Stimulated activated CD4-positive, alpha-beta T cell treated with anti-CD3 and anti-CD28 coated beads, Interleukin-12 subunit alpha, Interleukin-12 subunit beta, amount 100 ng/mL, for 24 hours (primary cell): ENCODE measurements at regions not wholly inside any gene's neighbourhood (a gene's known extent, or its start where the extent isn't known, plus 50 kb on each side); places are given as distances from the start of the nearest gene placed in this dataset.

Source experiments
- DNase-seq, 2 experiments: peaks; one replicate each; pipeline ENCODE4 v3.0.0-alpha.2; 2020; ENCODE audit warnings: low read depth in 2 of 2

DNA sequence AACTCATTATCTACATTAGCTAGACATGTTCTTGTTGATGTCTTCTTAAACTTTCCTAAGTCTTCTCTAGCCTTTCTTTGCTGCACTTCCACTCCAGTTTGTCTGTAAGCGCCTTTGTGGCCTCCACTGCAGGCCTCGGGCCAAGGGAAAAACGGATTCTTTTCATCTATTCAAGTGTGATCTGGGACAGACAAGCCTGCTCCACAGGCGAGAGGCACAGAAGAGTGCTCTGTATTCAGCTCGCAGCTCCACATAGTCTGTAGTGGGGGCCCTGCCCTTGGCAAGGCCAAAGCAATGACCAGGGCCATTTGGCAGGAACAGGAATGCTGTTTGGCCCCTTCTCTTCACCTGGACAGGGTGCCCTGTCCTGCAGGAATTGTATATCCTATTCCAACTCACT lies 84.1 kb upstream of the BARX2 start:
- no peak for DNase-seq

DNA sequence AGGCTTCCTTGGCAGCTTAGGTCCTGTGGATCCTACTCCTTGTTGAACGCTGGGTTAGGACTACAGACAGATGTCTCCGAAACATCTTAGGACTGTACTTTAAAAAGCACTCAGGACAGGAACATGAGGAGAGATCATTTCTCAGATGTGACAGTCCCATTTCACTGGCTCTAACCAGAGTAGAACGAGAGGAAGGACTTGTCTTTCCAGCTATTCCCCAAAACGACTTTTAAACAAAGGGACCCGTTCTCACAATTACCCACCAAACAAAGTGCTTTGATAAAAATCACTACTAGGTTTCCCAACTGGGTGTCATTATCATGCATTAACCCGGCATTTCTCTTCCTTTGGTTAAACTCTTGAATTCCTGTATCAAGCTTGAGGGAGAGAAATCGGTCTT lies 84.7 kb upstream of the BARX2 start:
- no peak for DNase-seq

DNA sequence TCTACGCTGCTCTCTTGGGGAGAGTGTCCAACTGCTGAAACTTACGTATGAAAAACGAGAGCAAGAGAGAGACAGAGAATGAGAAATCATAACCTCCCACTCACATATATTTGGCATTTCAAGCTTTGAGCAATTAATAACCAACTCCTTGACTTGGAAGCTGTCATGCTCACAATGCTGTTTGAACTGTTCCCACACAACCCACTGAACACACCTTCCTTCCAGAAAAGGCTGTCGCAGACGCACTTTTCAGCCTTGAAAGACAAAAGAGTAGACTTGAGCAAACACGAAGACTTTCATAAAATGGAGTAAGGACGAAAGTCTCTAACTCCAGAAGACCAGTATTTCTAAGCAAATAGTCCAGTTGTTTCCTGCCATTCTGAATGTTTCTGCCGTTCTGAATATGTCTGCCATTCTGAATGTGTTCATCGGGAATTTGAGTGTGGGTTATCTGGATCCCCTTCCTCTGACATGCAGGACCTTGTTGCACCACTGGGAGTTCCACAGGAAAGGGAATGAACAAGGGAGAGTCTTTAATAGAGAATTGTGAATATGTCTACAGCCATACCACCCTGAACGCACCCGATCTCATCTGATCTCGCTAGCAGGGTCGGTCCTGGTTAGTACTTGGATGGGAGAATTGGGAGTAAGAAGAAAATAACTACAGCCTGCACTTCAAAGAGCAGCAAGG lies 86.2 kb upstream of the BARX2 start:
- DNase-seq: no peak

DNA sequence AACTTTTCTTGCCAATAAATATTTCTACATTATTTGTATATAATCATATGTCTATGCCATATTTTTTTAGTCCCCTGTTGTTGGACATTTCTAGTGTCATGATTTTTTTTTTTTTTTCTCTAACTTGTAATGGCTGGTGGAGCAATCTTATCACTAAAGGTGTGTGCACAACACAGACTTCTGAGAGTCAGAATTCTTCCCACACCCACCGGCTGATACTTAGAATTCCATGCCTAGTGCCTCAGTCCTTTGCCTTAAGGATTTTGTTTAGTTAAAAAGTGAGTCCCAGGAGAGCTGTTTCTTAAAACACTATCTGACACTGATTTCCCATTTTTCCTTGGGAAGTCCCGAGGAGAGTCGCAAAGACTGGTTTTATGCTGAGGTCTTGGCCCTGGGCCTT lies 87.7 kb upstream of the BARX2 start:
- no peak for DNase-seq

DNA sequence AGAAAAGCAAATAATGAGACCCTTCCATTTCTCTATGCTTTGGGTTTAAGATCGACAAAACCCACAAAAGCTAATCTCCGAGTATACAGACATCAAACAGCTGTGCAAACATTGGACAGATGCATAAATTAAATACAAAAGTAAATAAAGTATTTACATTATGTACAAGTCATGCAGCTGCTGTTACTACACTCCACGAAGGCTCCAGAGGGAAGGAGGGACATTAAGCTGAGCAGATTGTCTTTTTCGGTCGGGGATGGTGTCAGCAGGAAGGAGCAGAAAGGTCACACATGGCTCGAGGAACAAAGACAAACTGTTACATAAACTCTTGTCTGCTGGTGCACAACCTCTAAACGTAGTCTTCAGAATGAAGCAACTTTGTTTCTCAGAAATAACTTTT lies 88.8 kb upstream of the BARX2 start:
- DNase-seq: no peak

DNA sequence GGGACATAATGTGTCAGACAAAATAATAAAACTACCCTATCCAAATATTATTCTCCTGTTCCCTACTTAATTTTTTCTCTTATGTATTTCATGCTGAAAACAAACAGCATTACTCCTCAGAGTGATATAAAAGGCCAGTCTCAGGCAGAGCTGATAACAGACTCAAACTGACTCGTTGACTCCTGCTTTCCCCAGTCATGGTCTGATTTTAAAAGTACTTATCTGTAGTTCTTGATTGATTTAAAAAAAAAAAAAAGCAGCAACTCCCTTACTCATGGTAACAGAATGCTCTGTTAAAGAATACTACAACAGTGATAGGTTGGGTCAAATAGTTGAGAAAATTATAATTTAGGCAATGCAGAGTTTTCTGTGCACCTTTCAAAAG lies 90.3 kb upstream of the BARX2 start:
- DNase-seq: no peak

DNA sequence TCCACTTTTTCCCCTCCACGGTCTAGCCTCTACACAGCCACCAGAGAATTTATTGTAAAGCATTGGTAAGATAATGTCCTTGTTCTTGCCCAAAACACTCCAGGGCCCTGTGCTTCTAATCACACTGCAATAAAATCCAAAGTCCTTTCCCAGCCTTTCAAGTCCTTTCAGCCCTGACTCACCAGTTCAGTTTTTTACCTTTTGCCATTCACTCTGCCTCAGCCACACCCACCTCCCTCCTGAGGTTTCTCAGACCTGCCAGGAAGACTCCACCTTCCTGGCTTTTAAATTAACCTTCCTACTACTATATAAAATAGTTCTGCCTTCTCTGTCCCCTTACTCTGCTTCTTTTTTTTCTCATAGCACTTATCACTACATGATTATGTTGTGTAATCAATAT lies 91.0 kb upstream of the ARHGAP32 start:
- no peak for DNase-seq

DNA sequence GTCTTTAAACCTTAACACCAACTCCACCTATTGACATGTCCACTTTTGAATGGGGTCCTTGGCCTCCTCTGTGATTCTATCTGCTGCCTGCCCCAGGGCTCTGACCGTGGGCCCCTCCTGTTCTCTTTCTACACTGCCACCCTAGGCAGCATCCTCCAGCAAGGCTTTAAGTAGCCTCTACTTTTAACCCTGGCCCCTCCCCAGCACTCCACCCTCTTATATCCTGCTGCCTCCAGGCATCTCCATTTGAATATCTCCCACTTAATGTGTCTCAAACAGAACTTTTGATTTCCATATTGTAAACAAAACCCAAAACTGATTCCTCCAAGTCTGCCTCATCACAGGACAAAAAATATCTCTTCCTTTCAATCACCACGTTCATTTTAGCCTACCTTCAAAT lies 90.5 kb upstream of the ARHGAP32 start:
- no peak for DNase-seq

DNA sequence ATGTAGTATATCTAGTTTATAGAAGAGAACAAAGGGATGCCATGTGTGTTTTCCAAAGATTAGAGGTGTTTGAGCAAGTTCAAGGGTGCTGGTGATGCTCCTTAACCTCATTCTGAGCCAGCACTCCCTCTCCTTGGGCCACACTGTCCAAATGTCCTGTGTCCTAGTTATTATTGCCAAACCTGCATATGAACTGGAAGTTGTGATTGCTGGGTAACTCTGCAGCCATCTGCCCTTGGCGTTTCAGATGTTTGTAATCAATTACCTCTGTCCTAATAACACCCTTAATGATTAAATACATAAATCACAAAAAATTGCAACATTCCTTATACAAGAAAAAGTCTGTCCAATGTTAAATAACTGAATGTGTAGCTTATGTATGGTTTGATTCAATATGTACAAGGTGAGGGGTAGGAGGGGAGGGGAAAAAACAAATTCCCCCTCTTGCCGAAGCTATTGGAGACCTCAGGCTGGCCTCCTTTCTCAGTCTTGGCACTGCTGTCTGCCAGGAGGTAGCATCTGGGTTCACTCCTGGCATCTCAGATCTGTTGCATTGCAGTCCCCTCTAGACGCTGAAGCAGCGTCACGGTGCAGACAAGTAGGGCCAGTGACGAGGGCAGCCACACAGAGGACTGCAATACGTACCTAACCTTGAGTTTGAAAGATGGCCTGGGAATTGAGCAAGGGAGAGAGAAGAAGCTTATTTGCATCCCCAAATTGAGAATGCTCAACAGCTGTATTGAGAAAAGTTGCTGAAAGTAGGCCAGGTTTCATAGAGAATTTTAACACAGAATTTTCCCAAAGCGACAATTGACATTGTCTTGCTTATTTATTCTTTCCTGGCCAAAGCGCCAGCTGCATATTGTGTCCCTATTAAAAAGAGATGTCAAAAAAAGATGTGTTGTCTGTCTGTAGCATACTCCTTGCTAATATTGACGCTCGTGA lies 89.6 kb upstream of the ARHGAP32 start:
- DNase-seq: no peak

DNA sequence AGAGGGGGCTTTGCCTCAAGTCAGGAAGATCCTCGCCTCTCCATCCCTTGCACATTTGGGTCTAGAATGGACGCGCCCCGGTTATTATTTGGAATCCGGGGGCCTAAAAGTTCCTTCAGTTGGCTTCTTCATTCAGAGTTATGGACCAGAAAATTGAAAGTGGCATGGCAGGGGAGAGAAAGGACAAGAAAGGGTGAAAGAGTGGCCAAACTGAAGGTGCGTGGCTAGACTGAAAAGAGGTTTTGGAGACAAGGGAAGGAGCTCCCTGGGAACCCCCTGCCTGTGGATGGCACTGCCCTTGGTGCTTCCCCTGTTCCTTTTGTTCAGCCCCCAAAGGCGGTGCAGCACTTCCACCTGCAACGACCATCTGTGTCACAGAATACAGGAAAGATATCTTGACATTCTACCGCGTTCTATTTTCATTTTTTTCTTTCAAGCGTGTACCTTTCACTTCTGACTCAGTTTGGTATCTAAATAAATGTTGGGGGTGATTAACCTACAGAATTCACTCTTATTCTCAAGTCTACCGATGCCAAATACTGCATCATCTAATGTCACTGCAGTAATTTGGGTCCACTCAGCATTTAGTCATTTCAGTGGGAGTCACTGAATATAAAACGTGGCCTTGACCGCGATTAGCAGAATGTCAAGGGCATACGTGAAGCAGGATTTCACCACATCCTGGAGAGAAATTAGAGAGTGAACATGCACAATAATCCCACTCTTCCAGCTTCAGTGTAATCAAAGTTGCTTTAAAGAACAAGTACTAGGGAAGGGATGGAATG lies 88.1 kb upstream of the ARHGAP32 start:
- peak in 1 of 2 experiments; percentile 20 for DNase-seq

DNA sequence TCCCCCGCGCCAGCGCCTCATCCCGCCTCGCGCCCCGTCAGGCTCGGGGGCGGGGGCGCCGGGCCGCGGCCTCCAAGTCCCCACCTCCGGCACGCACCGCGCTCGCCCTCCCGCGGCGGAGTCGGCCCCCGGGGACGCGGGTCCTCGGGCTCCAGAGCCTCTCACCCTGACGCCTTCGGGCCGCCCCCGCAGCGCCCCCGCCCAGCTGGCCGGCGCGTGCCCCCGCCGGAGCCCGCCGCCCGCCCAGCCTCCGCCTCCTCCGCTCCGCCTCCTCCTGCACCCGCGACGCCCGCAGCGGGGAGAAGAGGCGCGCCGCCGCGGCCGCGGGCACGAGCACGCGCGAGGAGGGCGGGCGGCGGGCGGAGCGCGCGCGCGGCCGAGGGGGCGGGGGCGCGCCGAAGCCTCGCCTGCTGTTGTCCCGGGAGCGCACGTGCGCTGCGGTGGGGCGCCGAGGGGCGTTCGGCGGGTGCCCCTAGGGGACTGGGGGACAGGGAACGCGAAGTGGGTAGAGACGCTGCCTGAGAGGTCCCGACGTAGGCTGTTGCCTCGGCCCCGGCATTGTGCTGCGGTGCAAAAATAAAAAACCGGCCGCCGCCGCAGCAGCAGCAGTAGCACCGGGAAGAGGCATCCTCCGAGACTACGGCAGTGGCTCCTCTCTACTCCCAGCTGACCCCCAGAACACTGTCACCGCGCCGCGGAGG lies 87.4 kb upstream of the ARHGAP32 start:
- peak; percentile 38 to 49 for DNase-seq

DNA sequence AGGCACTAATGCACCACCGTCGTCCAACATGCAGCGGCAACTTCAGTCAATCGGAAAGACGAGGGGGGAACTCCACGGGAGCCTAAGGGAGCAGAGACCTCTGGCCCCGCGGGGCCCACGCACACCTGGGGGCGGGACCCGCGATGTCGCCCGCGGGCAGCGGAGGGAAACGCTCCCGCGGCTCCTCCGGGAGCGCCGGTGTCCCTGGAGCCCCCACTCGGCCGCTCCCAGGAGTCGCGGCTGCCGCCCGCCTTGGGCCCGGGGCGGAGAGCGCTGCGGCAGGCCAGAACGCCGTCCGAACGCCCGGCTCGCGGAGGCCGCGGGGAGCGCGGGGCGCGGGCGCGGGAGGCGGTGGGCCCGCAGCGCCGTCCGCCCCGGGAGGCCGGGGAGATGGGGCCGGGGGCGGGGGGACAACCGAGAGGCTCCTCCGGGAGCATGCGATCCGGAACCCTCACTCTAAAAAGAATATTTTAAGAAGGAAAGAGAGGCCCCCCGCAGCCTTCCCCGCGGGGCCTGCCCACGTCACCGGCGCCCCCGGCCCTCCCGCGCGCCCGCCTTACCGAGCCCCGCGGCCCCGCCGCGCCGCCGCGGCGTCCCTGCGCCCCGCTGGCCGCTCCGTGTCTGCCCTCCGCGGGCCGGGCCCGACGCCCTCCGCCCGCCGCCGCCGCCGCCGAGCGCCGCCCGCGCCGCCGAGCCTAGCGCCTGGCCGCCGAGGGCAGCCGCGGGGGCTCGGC lies 86.6 kb upstream of the ARHGAP32 start:
- no peak for DNase-seq

DNA sequence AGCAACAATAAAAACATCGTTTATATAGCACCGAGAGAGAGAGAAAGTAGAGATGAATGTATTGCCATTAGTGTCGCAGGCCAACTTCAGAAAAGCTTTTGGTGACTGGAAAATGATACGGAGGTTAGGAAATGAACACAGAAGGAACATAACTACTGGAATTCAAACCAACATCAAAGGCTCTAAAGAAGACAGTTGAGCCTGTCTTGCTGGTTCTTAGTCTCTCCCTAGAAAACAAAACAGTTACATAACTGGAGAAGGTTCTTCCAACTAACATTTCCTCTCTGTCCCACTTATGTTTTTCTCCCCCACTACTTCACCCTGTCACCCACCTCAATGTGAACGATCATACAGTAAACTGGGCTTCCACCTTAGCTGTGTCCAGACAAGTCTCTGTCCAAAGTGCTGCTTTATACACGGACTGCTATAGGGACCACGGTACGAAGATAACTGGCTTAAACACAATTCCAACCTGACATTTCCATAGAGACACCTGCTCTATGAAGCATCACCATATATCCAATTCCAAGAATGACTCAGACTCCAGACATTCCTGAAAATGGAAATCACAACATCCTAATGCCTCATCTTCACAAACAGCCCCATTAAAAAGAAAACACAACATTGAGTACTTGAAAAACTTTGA lies 85.2 kb upstream of the ARHGAP32 start:
- DNase-seq: no peak

DNA sequence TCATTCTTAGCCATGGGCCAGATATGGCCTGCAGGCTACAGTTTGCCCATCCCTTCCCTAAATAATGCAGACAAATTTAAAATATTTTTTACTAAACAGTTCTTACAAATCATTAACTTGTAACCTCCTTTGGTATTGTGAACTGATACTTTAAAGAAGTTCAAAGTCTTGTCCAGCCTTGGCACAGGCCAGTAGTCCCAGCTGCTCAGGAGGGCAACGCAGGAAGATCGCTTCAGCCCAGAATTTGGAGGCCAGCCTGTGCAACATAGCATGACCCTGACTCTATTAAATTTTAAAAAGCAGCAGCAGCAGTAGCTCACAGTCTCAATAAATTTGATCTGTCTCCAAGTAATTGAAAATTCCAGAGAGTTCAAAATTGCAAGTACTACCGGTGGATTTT lies 83.7 kb upstream of the ARHGAP32 start:
- DNase-seq: no peak

DNA sequence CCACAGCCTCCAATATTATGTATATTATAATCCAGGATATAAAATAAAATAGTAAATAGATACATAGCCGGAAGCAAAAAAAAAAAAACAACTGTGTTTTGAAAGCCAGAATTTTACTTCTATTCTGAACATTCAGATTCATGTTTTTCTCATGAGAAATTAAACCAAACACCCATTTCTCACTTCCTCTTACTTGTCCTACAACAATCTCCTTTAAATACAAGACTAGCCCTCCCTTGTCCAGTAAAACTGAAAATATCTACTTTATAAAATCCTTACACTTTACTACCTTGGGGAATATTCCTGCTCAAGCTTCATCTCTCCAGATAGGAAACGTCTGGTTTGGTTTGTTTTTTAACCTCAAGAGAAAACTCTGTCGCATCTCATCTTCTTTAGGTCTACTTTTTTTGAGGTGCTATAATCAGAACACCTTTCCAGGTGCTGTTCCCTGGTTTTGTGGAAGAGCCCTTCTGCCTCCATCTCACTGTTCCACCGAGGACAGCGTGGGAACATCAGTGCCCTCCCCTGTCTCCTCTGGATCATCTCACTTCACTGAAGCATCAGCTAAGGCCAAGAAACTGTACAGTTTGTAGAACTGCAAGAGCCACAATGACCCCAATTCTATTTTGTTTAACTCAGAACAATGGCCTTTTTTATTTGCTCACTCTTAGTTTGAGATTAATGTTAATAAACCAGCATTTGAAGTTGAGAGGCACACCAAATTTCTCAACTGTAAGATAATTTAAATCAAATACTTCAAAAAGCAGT lies 82.0 kb upstream of the ARHGAP32 start:
- no peak for DNase-seq

DNA sequence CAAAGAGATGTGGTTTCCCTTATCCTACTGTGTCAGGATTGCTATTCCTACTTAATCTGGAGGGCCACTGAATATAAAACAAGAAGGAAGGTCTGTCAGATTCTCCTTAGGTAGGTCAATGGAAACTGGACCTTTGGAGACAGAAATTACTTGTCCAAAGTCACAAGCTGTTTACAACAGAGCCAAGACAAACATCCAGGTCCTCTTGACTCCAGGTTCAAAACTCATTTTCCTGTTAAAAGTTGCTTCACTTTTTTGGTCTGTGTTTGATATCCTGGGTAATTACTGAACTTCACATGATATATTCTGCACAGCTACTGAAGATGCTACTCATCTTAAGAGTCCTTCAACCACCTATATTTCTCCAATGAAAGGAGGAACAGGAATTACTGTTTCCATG lies 81.2 kb upstream of the ARHGAP32 start:
- no peak for DNase-seq

DNA sequence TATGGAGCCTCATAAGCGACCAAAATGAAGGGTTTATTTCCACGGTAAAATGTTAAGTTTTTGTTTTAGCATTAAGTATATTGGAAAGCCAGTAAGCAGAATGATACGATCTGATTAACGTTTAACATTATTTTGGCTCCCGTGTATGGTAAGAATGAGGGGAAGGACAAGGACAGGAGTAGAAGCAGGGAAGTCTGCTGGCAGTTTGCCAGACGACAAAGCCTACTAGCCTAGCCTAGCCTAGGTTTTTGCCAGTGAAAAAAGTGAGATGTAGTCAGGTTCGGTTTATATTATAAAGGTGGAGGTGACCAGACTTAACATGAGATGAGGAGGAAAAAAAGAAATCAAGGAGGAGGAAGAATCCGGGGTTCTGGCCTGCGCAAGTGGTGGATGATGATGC lies 78.9 kb upstream of the ARHGAP32 start:
- DNase-seq: no peak

DNA sequence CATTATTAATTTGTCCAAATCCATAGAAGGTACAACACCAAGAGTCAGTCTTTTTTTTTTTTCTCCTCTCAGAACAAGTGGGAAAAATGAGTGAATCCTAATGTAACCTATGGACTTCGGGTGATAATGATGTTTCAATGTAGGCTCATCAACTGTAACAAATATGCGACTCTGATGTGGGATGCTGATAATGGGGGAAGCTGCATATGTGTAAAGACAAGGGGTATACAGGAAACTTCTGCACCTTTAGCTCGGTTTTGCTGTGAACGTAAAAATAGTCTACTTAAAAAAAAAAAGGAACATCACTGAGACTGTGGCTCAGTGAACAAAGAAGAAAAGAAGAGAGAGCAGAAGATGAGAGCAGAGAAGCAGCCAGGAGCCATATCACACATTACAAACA lies 78.3 kb upstream of the ARHGAP32 start:
- DNase-seq: no peak

DNA sequence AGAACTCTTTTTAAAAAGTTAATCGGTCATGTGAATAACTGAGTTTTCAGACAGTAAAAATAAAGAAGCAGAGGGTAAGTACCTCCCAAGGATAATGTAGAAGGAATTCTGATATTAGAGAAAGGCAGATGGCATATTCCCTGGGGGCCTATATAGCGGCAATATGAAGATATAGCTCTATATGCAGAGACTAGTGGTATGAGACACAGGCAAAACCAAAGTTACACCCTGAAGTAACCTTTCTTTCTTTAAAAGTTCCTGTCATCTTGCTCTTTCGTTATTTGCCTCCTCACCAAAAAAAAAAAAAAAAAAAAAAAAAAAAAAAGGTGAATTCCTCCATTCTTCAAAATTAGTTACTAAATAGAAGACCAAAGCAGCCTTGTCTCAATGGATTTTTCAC lies 76.2 kb upstream of the ARHGAP32 start:
- no peak for DNase-seq

DNA sequence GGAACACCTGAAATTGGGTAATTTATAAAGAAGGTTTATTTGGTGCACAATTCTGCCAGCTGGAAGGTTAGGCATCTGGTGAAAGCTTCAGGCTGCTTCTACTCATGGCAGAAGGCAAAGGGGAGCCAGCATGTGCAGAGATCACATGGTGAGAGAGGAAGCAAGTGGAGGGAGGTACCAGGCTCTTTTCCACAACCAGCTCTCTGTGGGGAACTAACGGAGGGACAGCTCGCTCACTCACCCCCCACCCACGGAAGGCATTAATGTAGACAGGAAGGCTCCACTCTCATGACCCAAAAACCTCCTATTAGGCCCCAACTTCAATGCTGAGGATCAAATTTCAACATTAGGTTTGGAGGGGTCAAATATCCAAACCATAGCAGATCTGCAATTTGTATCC lies 75.6 kb upstream of the ARHGAP32 start:
- no peak for DNase-seq
